Endothelial cell of umbilical vein (primary cell): ENCODE measurements at regions not wholly inside any gene's neighbourhood (a gene's known extent, or its start where the extent isn't known, plus 50 kb on each side); places are given as distances from the start of the nearest gene placed in this dataset.

Source experiments
- BruUV-seq: library from RNA; stranded (reverse); fragments of 400-500 nt; replicated peaks from 2 replicates; lab custom pipeline; 2021; lab: Mats Ljungman, UMichigan
- CTCF ChIA-PET: fragments of 300-600, 350-600 bp; sonication (Branson Sonifier 250); formaldehyde crosslinking; loops from one replicate; lab custom pipeline; 2021; ENCODE audit warnings: antibody characterized with exemption, inconsistent platforms; lab: Charles Lee
- POLR2A ChIA-PET: fragments of 300-600, 350-600 bp; sonication (Branson Sonifier 250); formaldehyde crosslinking; loops from one replicate; lab custom pipeline; 2021; ENCODE audit warnings: antibody characterized with exemption, inconsistent platforms; lab: Charles Lee
- DNase-seq: peaks from one replicate; pipeline ENCODE4 v3.0.0-alpha.2; 2011; ENCODE audit warnings: low read depth, low spot score
- FAIRE-seq: peaks from 2 replicates; lab custom pipeline; 2011; peaks lifted over from hg19 to GRCh38; lab: Jason Lieb, UNC
- H2AFZ ChIP-seq: 2 replicates; pipeline ENCODE4 v1.6.0; 2012; ENCODE audit warnings: low read depth, low read length, control low read depth, inconsistent platforms
- H3K27ac ChIP-seq: 2 replicates; pipeline ENCODE4 v1.5.1; 2011; ENCODE audit warnings: low read depth, mild to moderate bottlenecking, control low read depth, low read length, moderate library complexity; ENCODE audit not compliant: insufficient read depth
- H3K27me3 ChIP-seq, 2 experiments: 2 replicates each; pipeline versions ENCODE4 v1.6.0 to v1.6.1; 2011; ENCODE audit warnings: low read length in 2 of 2, mixed read lengths in 1 of 2; ENCODE audit not compliant: control insufficient read depth in 2 of 2, insufficient read depth in 2 of 2
- H3K36me3 ChIP-seq, 2 experiments: 2 replicates in 1 of 2; 3 replicates in 1 of 2; pipeline ENCODE4 v1.5.1; 2011; ENCODE audit warnings: low read length in 2 of 2, mild to moderate bottlenecking in 1 of 2, moderate library complexity in 1 of 2; ENCODE audit not compliant: control insufficient read depth in 2 of 2, insufficient read depth in 2 of 2; ENCODE audit errors: extremely low read depth in 1 of 2
- H3K4me1 ChIP-seq: 3 replicates; pipeline ENCODE4 v1.5.1; 2011; ENCODE audit warnings: mild to moderate bottlenecking, low read length; ENCODE audit not compliant: control insufficient read depth, insufficient read depth; ENCODE audit errors: extremely low read depth
- H3K4me2 ChIP-seq: 2 replicates; pipeline ENCODE4 v1.6.1; 2011; ENCODE audit warnings: low read length, control low read depth, mixed read lengths; ENCODE audit not compliant: insufficient read depth
- H3K4me3 ChIP-seq, 3 experiments: fragments of 200-600 bp in 1 of 3; sonication (generic), shearing (Covaris generic) in 1 of 3; replicated peaks in 1 of 3; 2 replicates each; pipeline ENCODE4 v1.5.1; 2011 to 2016; ENCODE audit warnings: control low read depth in 3 of 3, low read length in 3 of 3, mild to moderate bottlenecking in 2 of 3, inconsistent platforms in 1 of 3, low read depth in 1 of 3, moderate library complexity in 1 of 3; ENCODE audit not compliant: insufficient read depth in 1 of 3
- H3K79me2 ChIP-seq: 2 replicates; pipeline ENCODE4 v1.6.0; 2012; ENCODE audit warnings: low read length, inconsistent platforms; ENCODE audit not compliant: control insufficient read depth, insufficient read depth
- H3K9ac ChIP-seq: replicated peaks from 2 replicates; pipeline ENCODE3; 2011; ENCODE audit warnings: low read length, control low read depth; ENCODE audit not compliant: insufficient read depth; ENCODE audit errors: extremely low read depth
- H3K9me1 ChIP-seq: replicated peaks from 3 replicates; pipeline ENCODE4 v1.6.0; 2011; ENCODE audit warnings: mild to moderate bottlenecking, low read length; ENCODE audit not compliant: control insufficient read depth, insufficient read depth; ENCODE audit errors: extremely low read depth
- H3K9me3 ChIP-seq: replicated peaks from 2 replicates; pipeline ENCODE4 v1.5.1; 2012; ENCODE audit warnings: low read length, inconsistent platforms; ENCODE audit not compliant: control insufficient read depth, insufficient read depth
- H4K20me1 ChIP-seq: replicated peaks from 2 replicates; pipeline ENCODE3; 2011; ENCODE audit warnings: mild to moderate bottlenecking, low read length; ENCODE audit not compliant: control insufficient read depth, insufficient read depth; ENCODE audit errors: extremely low read depth
- EZH2 ChIP-seq: IDR thresholded peaks from 2 replicates; pipeline ENCODE4 v1.6.1; 2012; ENCODE audit warnings: borderline replicate concordance, low read depth, mild to moderate bottlenecking, moderate library complexity, low read length, inconsistent platforms; ENCODE audit not compliant: severe bottlenecking
- GATA2 ChIP-seq: IDR thresholded peaks from 2 replicates; pipeline ENCODE4 v1.7.0; 2011; ENCODE audit warnings: low read depth, mild to moderate bottlenecking, moderate library complexity, mixed read lengths, low read length; ENCODE audit not compliant: insufficient read length, insufficient read depth
- MAX ChIP-seq: IDR thresholded peaks from 2 replicates; pipeline ENCODE4 v1.6.1; 2011; ENCODE audit not compliant: insufficient read depth, insufficient read length
- MYC ChIP-seq: IDR thresholded peaks from one replicate; pipeline ENCODE4 v1.6.1; 2011; ENCODE audit warnings: mild to moderate bottlenecking, low read depth, low read length
- POLR2A ChIP-seq: IDR thresholded peaks from 2 replicates; pipeline ENCODE4 v1.6.1; 2012; ENCODE audit warnings: low read depth, mild to moderate bottlenecking, control low read depth, low read length
- POLR2AphosphoS5 ChIP-seq: IDR thresholded peaks from 2 replicates; pipeline ENCODE4 v1.6.1; 2012; ENCODE audit warnings: low read depth, mild to moderate bottlenecking, control low read depth, low read length, moderate library complexity; ENCODE audit not compliant: insufficient read depth
- dilution Hi-C: fragments of 300-500 bp; cut with MboI; formaldehyde crosslinking; loops from one replicate; pipeline ENCODE4 v1.15.0; 2019; ENCODE audit warnings: low sequenced_read_pairs; ENCODE audit not compliant: extremely low pct_ligation_motif_present
- intact Hi-C: fragments of 100-400 bp; cut with micrococcal nuclease; formaldehyde crosslinking; loops from one replicate; pipeline ENCODE4 v1.10.0; 2022
- TF ChIP-seq, protein P1 (sequence below), 2 donors: IDR thresholded peaks; 1 replicate in 1 of 2; 2 replicates in 1 of 2; pipeline ENCODE4 v1.5.1; 2011; ENCODE audit warnings: low read length in 2 of 2, mild to moderate bottlenecking in 2 of 2, moderate library complexity in 2 of 2, control low read depth in 1 of 2, inconsistent platforms in 1 of 2, low read depth in 1 of 2; ENCODE audit not compliant: insufficient read depth in 1 of 2; ENCODE audit errors: extremely low read depth in 1 of 2

DNA sequence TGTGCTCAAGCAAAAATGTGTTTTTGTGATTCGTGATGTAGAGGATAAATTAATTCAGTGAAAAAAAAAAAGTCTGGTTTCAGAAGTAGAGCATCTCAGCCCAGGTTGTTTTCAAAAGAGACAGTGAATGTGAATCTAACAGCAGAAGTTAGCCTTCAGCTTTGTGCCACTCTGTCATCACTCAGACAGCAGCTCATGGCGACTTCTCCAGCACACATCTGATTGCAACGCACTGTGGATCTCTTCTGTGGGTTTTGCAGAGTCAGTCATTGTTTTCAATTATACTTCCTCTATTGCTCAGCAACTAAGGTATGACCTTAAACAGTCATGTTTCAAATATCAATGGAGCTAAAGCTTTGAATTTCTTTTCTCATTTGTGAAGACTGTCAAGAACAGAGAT lies 335.5 kb upstream of the POU3F2 start:
- Histone ChIP-seq H3K4me2 (no peak overlapping the region), H3K4me3 (no peak overlapping the region), H3K9me1 (no peaks in the 10 kb centered on the region), H3K27ac (no peak overlapping the region), H3K27me3 (no peaks in the 10 kb centered on the region), H4K20me1 (no peaks in the 10 kb centered on the region), H3K4me1 (no peaks in the 10 kb centered on the region), H3K36me3 (no peaks in the 10 kb centered on the region), H2AFZ (no peak overlapping the region), H3K9ac (no peak overlapping the region), H3K9me3 (no peaks in the 10 kb centered on the region), H3K79me2 (no peaks in the 10 kb centered on the region)
- DNase-seq (no peak), FAIRE-seq (no peak)
- TF ChIP-seq, protein P1, sequence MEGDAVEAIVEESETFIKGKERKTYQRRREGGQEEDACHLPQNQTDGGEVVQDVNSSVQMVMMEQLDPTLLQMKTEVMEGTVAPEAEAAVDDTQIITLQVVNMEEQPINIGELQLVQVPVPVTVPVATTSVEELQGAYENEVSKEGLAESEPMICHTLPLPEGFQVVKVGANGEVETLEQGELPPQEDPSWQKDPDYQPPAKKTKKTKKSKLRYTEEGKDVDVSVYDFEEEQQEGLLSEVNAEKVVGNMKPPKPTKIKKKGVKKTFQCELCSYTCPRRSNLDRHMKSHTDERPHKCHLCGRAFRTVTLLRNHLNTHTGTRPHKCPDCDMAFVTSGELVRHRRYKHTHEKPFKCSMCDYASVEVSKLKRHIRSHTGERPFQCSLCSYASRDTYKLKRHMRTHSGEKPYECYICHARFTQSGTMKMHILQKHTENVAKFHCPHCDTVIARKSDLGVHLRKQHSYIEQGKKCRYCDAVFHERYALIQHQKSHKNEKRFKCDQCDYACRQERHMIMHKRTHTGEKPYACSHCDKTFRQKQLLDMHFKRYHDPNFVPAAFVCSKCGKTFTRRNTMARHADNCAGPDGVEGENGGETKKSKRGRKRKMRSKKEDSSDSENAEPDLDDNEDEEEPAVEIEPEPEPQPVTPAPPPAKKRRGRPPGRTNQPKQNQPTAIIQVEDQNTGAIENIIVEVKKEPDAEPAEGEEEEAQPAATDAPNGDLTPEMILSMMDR (IDR thresholded peaks at IDR 0.05; ENCODE audit: extremely low read depth in 1 of 2, insufficient read depth in 1 of 2, low read depth in 1 of 2, low read length in 2 of 2): no peak
- TF ChIP-seq POLR2A (no peak), EZH2 (no peak), GATA2 (no peak), POLR2AphosphoS5 (no peak), MYC (no peak), MAX (no peak)
- dilution Hi-C loops: no loop called here
- CTCF ChIA-PET: no interaction called here
- POLR2A ChIA-PET: no interaction called here
- BruUV-seq: no TSS peak
- intact Hi-C loops: no loop called here
